Endothelial cell of umbilical vein (primary cell): ENCODE measurements at regions not wholly inside any gene's neighbourhood (a gene's known extent, or its start where the extent isn't known, plus 50 kb on each side); places are given as distances from the start of the nearest gene placed in this dataset.

Experiments used
- BruUV-seq: library from RNA; stranded (reverse); fragments of 400-500 nt; replicated peaks from 2 replicates; lab custom pipeline; 2021; lab: Mats Ljungman, UMichigan
- CTCF ChIA-PET: fragments of 300-600, 350-600 bp; sonication (Branson Sonifier 250); formaldehyde crosslinking; loops from one replicate; lab custom pipeline; 2021; ENCODE audit warnings: antibody characterized with exemption, inconsistent platforms; lab: Charles Lee
- POLR2A ChIA-PET: fragments of 300-600, 350-600 bp; sonication (Branson Sonifier 250); formaldehyde crosslinking; loops from one replicate; lab custom pipeline; 2021; ENCODE audit warnings: antibody characterized with exemption, inconsistent platforms; lab: Charles Lee
- DNase-seq: peaks from one replicate; pipeline ENCODE4 v3.0.0-alpha.2; 2011; ENCODE audit warnings: low read depth, low spot score
- FAIRE-seq: peaks from 2 replicates; lab custom pipeline; 2011; peaks lifted over from hg19 to GRCh38; lab: Jason Lieb, UNC
- H2AFZ ChIP-seq: 2 replicates; pipeline ENCODE4 v1.6.0; 2012; ENCODE audit warnings: low read depth, low read length, control low read depth, inconsistent platforms
- H3K27ac ChIP-seq: 2 replicates; pipeline ENCODE4 v1.5.1; 2011; ENCODE audit warnings: low read depth, mild to moderate bottlenecking, control low read depth, low read length, moderate library complexity; ENCODE audit not compliant: insufficient read depth
- H3K27me3 ChIP-seq, 2 experiments: 2 replicates each; pipeline versions ENCODE4 v1.6.0 to v1.6.1; 2011; ENCODE audit warnings: low read length in 2 of 2, mixed read lengths in 1 of 2; ENCODE audit not compliant: control insufficient read depth in 2 of 2, insufficient read depth in 2 of 2
- H3K36me3 ChIP-seq, 2 experiments: 2 replicates in 1 of 2; 3 replicates in 1 of 2; pipeline ENCODE4 v1.5.1; 2011; ENCODE audit warnings: low read length in 2 of 2, mild to moderate bottlenecking in 1 of 2, moderate library complexity in 1 of 2; ENCODE audit not compliant: control insufficient read depth in 2 of 2, insufficient read depth in 2 of 2; ENCODE audit errors: extremely low read depth in 1 of 2
- H3K4me1 ChIP-seq: 3 replicates; pipeline ENCODE4 v1.5.1; 2011; ENCODE audit warnings: mild to moderate bottlenecking, low read length; ENCODE audit not compliant: control insufficient read depth, insufficient read depth; ENCODE audit errors: extremely low read depth
- H3K4me2 ChIP-seq: 2 replicates; pipeline ENCODE4 v1.6.1; 2011; ENCODE audit warnings: low read length, control low read depth, mixed read lengths; ENCODE audit not compliant: insufficient read depth
- H3K4me3 ChIP-seq, 3 experiments: fragments of 200-600 bp in 1 of 3; sonication (generic), shearing (Covaris generic) in 1 of 3; replicated peaks in 1 of 3; 2 replicates each; pipeline ENCODE4 v1.5.1; 2011 to 2016; ENCODE audit warnings: control low read depth in 3 of 3, low read length in 3 of 3, mild to moderate bottlenecking in 2 of 3, inconsistent platforms in 1 of 3, low read depth in 1 of 3, moderate library complexity in 1 of 3; ENCODE audit not compliant: insufficient read depth in 1 of 3
- H3K79me2 ChIP-seq: 2 replicates; pipeline ENCODE4 v1.6.0; 2012; ENCODE audit warnings: low read length, inconsistent platforms; ENCODE audit not compliant: control insufficient read depth, insufficient read depth
- H3K9ac ChIP-seq: replicated peaks from 2 replicates; pipeline ENCODE3; 2011; ENCODE audit warnings: low read length, control low read depth; ENCODE audit not compliant: insufficient read depth; ENCODE audit errors: extremely low read depth
- H3K9me1 ChIP-seq: replicated peaks from 3 replicates; pipeline ENCODE4 v1.6.0; 2011; ENCODE audit warnings: mild to moderate bottlenecking, low read length; ENCODE audit not compliant: control insufficient read depth, insufficient read depth; ENCODE audit errors: extremely low read depth
- H3K9me3 ChIP-seq: replicated peaks from 2 replicates; pipeline ENCODE4 v1.5.1; 2012; ENCODE audit warnings: low read length, inconsistent platforms; ENCODE audit not compliant: control insufficient read depth, insufficient read depth
- H4K20me1 ChIP-seq: replicated peaks from 2 replicates; pipeline ENCODE3; 2011; ENCODE audit warnings: mild to moderate bottlenecking, low read length; ENCODE audit not compliant: control insufficient read depth, insufficient read depth; ENCODE audit errors: extremely low read depth
- CTCF ChIP-seq, 2 donors: IDR thresholded peaks; 1 replicate in 1 of 2; 2 replicates in 1 of 2; pipeline ENCODE4 v1.5.1; 2011; ENCODE audit warnings: low read length in 2 of 2, mild to moderate bottlenecking in 2 of 2, moderate library complexity in 2 of 2, control low read depth in 1 of 2, inconsistent platforms in 1 of 2, low read depth in 1 of 2; ENCODE audit not compliant: insufficient read depth in 1 of 2; ENCODE audit errors: extremely low read depth in 1 of 2
- EZH2 ChIP-seq: IDR thresholded peaks from 2 replicates; pipeline ENCODE4 v1.6.1; 2012; ENCODE audit warnings: borderline replicate concordance, low read depth, mild to moderate bottlenecking, moderate library complexity, low read length, inconsistent platforms; ENCODE audit not compliant: severe bottlenecking
- FOS ChIP-seq: IDR thresholded peaks from 2 replicates; pipeline ENCODE4 v1.6.1; 2011; ENCODE audit warnings: mild to moderate bottlenecking, low read length, moderate library complexity, borderline replicate concordance; ENCODE audit not compliant: insufficient read depth
- GATA2 ChIP-seq: IDR thresholded peaks from 2 replicates; pipeline ENCODE4 v1.7.0; 2011; ENCODE audit warnings: low read depth, mild to moderate bottlenecking, moderate library complexity, mixed read lengths, low read length; ENCODE audit not compliant: insufficient read length, insufficient read depth
- JUN ChIP-seq: IDR thresholded peaks from 2 replicates; pipeline ENCODE4 v1.6.1; 2011; ENCODE audit warnings: borderline replicate concordance, low read depth; ENCODE audit not compliant: insufficient read length, insufficient read depth
- MYC ChIP-seq: IDR thresholded peaks from one replicate; pipeline ENCODE4 v1.6.1; 2011; ENCODE audit warnings: mild to moderate bottlenecking, low read depth, low read length
- POLR2A ChIP-seq: IDR thresholded peaks from 2 replicates; pipeline ENCODE4 v1.6.1; 2012; ENCODE audit warnings: low read depth, mild to moderate bottlenecking, control low read depth, low read length
- POLR2AphosphoS5 ChIP-seq: IDR thresholded peaks from 2 replicates; pipeline ENCODE4 v1.6.1; 2012; ENCODE audit warnings: low read depth, mild to moderate bottlenecking, control low read depth, low read length, moderate library complexity; ENCODE audit not compliant: insufficient read depth
- dilution Hi-C: fragments of 300-500 bp; cut with MboI; formaldehyde crosslinking; loops from one replicate; pipeline ENCODE4 v1.15.0; 2019; ENCODE audit warnings: low sequenced_read_pairs; ENCODE audit not compliant: extremely low pct_ligation_motif_present
- intact Hi-C: fragments of 100-400 bp; cut with micrococcal nuclease; formaldehyde crosslinking; loops from one replicate; pipeline ENCODE4 v1.10.0; 2022
- TF ChIP-seq, protein P1 (sequence below): IDR thresholded peaks from 2 replicates; pipeline ENCODE4 v1.6.1; 2011; ENCODE audit not compliant: insufficient read depth, insufficient read length

DNA sequence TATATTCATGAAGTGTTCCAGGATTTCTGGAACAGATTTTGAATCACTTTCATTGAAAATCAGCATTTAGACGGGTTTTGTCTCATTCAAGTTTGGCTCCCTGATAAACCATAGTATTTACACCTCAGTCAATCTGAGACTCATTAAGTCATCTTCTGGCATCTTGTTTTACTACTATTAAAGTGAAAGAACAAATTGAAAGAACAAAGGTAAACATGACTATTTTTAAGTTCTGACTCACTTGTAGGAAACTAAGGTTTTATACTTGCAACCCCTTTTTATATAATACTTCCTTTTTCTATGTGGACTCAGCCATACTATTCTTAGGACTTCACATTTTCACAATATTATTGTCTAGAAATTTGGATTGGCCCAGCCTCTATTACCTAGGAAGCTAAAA is 854.4 kb downstream of the SQOR start:
- no peaks in the 10 kb centered on the region for H3K9me3 ChIP-seq
- no peaks in the 10 kb centered on the region for H3K79me2 ChIP-seq
- H4K20me1 ChIP-seq, result no peaks in the 10 kb centered on the region
- TF ChIP-seq MYC (no peak), POLR2AphosphoS5 (no peak), EZH2 (no peak), CTCF (IDR thresholded peaks at IDR 0.05; ENCODE audit: extremely low read depth in 1 of 2, insufficient read depth in 1 of 2, low read depth in 1 of 2, low read length in 2 of 2) (no peak), FOS (no peak), JUN (no peak), GATA2 (no peak), POLR2A (no peak)
- TF ChIP-seq, protein P1, sequence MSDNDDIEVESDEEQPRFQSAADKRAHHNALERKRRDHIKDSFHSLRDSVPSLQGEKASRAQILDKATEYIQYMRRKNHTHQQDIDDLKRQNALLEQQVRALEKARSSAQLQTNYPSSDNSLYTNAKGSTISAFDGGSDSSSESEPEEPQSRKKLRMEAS, result no peak
- no peaks in the 10 kb centered on the region for H3K36me3 ChIP-seq
- no peak overlapping the region for H3K4me2 ChIP-seq
- H3K4me1 ChIP-seq, result no peaks in the 10 kb centered on the region
- H3K27me3 ChIP-seq, result no peaks in the 10 kb centered on the region
- H3K9me1 ChIP-seq, result no peaks in the 10 kb centered on the region
- no peak overlapping the region for H3K4me3 ChIP-seq
- intact Hi-C loops, result no loop called here
- POLR2A ChIA-PET, result no interaction called here
- dilution Hi-C loops, result no loop called here
- no peak for FAIRE-seq
- CTCF ChIA-PET, result no interaction called here
- H3K27ac ChIP-seq, result no peak overlapping the region
- H2AFZ ChIP-seq, result no peak overlapping the region
- BruUV-seq, result no TSS peak
- DNase-seq, result no peak
- H3K9ac ChIP-seq, result no peak overlapping the region
